PC-3 (cell line): ENCODE measurements at regions not wholly inside any gene's neighbourhood (a gene's known extent, or its start where the extent isn't known, plus 50 kb on each side); places are given as distances from the start of the nearest gene placed in this dataset.

Source experiments
- ATAC-seq: fragments of 200-7000 bp; cut with Tn5 transposase; 2 replicates; pipeline ENCODE4 v1.9.1; 2020; ENCODE audit warnings: mild to moderate bottlenecking, moderate library complexity
- BruUV-seq: library from RNA; stranded (reverse); fragments of 400-500 nt; replicated peaks from 2 replicates; lab custom pipeline; 2021; lab: Mats Ljungman, UMichigan
- CTCF ChIA-PET: fragments of 300-600 bp; sonication (Branson Sonifier 250); formaldehyde crosslinking; loops from one replicate; lab custom pipeline; 2022; ENCODE audit warnings: antibody characterized with exemption; lab: Charles Lee
- POLR2A ChIA-PET: fragments of 300-600 bp; sonication (Branson Sonifier 250); formaldehyde crosslinking; loops from one replicate; lab custom pipeline; 2022; ENCODE audit warnings: antibody characterized with exemption; ENCODE audit not compliant: unreplicated experiment; lab: Charles Lee
- DNase-seq: peaks from one replicate; pipeline ENCODE4 v3.0.0-alpha.2; 2015
- H2AFZ ChIP-seq: fragments of 300-600 bp; sonication (generic); 2 replicates; pipeline ENCODE4 v1.6.0; 2016; ENCODE audit warnings: antibody characterized with exemption, low read length
- H3F3A ChIP-seq: fragments of 300-600 bp; sonication (generic); one replicate; pipeline ENCODE4 v1.6.0; 2017; ENCODE audit warnings: antibody characterized with exemption, low read length, control low read depth, mild to moderate bottlenecking; ENCODE audit not compliant: unreplicated experiment
- H3K27ac ChIP-seq: fragments of 300-600 bp; sonication (generic); 2 replicates; pipeline ENCODE4 v1.5.1; 2016; ENCODE audit warnings: mild to moderate bottlenecking, low read length
- H3K27me3 ChIP-seq: fragments of 300-600 bp; sonication (generic); 2 replicates; pipeline ENCODE4 v1.6.1; 2016; ENCODE audit warnings: low read length, mixed read lengths
- H3K36me3 ChIP-seq: fragments of 300-600 bp; sonication (generic); 2 replicates; pipeline ENCODE4 v1.6.1; 2016; ENCODE audit warnings: low read depth, mixed run types, low read length, mixed read lengths
- H3K4me1 ChIP-seq: fragments of 300-600 bp; sonication (generic); 2 replicates; pipeline ENCODE4 v1.5.1; 2016; ENCODE audit warnings: low read length; ENCODE audit not compliant: insufficient read depth
- H3K4me2 ChIP-seq: fragments of 300-600 bp; sonication (generic); 2 replicates; pipeline ENCODE4 v1.6.0; 2016; ENCODE audit warnings: low read length
- H3K4me3 ChIP-seq: fragments of 300-600 bp; sonication (generic); 2 replicates; pipeline ENCODE4 v1.5.1; 2016; ENCODE audit warnings: mild to moderate bottlenecking, low read length, mixed read lengths
- H3K79me2 ChIP-seq: fragments of 300-600 bp; sonication (generic); 2 replicates; pipeline ENCODE4 v1.6.1; 2017; ENCODE audit warnings: low read length, mixed read lengths
- H3K9ac ChIP-seq: fragments of 300-600 bp; sonication (generic); 2 replicates; pipeline ENCODE4 v1.6.0; 2016; ENCODE audit warnings: mild to moderate bottlenecking, low read length
- H3K9me2 ChIP-seq: fragments of 300-600 bp; sonication (generic); replicated peaks from 2 replicates; pipeline ENCODE4 v1.6.1; 2016; ENCODE audit warnings: mixed run types, low read length, mixed read lengths
- H3K9me3 ChIP-seq: fragments of 300-600 bp; sonication (generic); 2 replicates; pipeline ENCODE4 v1.6.1; 2016; ENCODE audit warnings: low read length, mixed read lengths
- H4K20me1 ChIP-seq: fragments of 300-600 bp; sonication (generic); 2 replicates; pipeline ENCODE4 v1.6.1; 2016; ENCODE audit warnings: low read length, mixed read lengths
- EZH2 ChIP-seq: fragments of 300-600 bp; sonication (generic); IDR thresholded peaks from one replicate; pipeline ENCODE4 v1.6.1; 2017; ENCODE audit warnings: antibody characterized with exemption, mild to moderate bottlenecking, low read length; ENCODE audit not compliant: unreplicated experiment
- EZH2phosphoT487 ChIP-seq: fragments of 300-600 bp; sonication (generic); IDR thresholded peaks from 2 replicates; pipeline ENCODE4 v1.6.1; 2018; ENCODE audit warnings: mild to moderate bottlenecking, antibody characterized with exemption, low read length, borderline replicate concordance
- intact Hi-C: fragments of 100-400 bp; cut with micrococcal nuclease; formaldehyde crosslinking; loops from 2 replicates; pipeline ENCODE4 v1.9.0; 2023
- TF ChIP-seq, protein P1 (sequence below): fragments of 300-600 bp; sonication (generic); conservative IDR thresholded peaks from 2 replicates; pipeline ENCODE4 v1.5.1; 2017; ENCODE audit warnings: antibody characterized with exemption, low read depth, mild to moderate bottlenecking, low read length

GRCh38 chr10:8595140-8595539, 540.7 kb downstream of the GATA3 start:
- ChIA-PET CTCF (no interaction called here), POLR2A (no interaction called here)
- Histone ChIP-seq H3K9ac (no peak overlapping the region), H3K27ac (no peak overlapping the region), H3K9me2 (no peaks in the 10 kb centered on the region), H3K36me3 (no peaks in the 10 kb centered on the region), H3K4me3 (no peak overlapping the region), H3K79me2 (no peaks in the 10 kb centered on the region), H3F3A (no peaks in the 10 kb centered on the region), H3K4me2 (no peak overlapping the region), H3K27me3 (peaks cover 26% of the 10 kb centered on the region), H3K4me1 (no peaks in the 10 kb centered on the region; the same call in 1 of the 2 replicates), H3K9me3 (no peaks in the 10 kb centered on the region), H2AFZ (no peak overlapping the region), H4K20me1 (no peaks in the 10 kb centered on the region)
- no TSS peak for BruUV-seq
- intact Hi-C loops = no loop called here
- ATAC-seq = no peak
- DNase-seq = no peak
- TF ChIP-seq EZH2phosphoT487 (no peak), EZH2 (no peak)
- TF ChIP-seq, protein P1, sequence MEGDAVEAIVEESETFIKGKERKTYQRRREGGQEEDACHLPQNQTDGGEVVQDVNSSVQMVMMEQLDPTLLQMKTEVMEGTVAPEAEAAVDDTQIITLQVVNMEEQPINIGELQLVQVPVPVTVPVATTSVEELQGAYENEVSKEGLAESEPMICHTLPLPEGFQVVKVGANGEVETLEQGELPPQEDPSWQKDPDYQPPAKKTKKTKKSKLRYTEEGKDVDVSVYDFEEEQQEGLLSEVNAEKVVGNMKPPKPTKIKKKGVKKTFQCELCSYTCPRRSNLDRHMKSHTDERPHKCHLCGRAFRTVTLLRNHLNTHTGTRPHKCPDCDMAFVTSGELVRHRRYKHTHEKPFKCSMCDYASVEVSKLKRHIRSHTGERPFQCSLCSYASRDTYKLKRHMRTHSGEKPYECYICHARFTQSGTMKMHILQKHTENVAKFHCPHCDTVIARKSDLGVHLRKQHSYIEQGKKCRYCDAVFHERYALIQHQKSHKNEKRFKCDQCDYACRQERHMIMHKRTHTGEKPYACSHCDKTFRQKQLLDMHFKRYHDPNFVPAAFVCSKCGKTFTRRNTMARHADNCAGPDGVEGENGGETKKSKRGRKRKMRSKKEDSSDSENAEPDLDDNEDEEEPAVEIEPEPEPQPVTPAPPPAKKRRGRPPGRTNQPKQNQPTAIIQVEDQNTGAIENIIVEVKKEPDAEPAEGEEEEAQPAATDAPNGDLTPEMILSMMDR = no peak

GRCh38 chr10:8596929-8597472, 542.5 kb downstream of the GATA3 start:
- ATAC-seq (no peak), DNase-seq (peak; percentile 46)
- no peaks in the 10 kb centered on the region for H3K9me2 ChIP-seq
- no peak overlapping the region for H3K4me3 ChIP-seq
- H4K20me1 ChIP-seq = no peaks in the 10 kb centered on the region
- no peak overlapping the region for H3K4me2 ChIP-seq
- TF ChIP-seq EZH2phosphoT487 (no peak), EZH2 (no peak)
- no peak overlapping the region for H3K27ac ChIP-seq
- ChIA-PET CTCF (no interaction called here), POLR2A (no interaction called here)
- no peaks in the 10 kb centered on the region; the same call in 1 of the 2 replicates for H3K4me1 ChIP-seq
- intact Hi-C loops = no loop called here
- no peaks in the 10 kb centered on the region for H3F3A ChIP-seq
- BruUV-seq = no TSS peak
- H2AFZ ChIP-seq = no peak overlapping the region
- H3K9ac ChIP-seq = no peak overlapping the region
- H3K36me3 ChIP-seq = no peaks in the 10 kb centered on the region
- H3K27me3 ChIP-seq = peaks cover 10% of the 10 kb centered on the region
- no peaks in the 10 kb centered on the region for H3K9me3 ChIP-seq
- H3K79me2 ChIP-seq = no peaks in the 10 kb centered on the region

GRCh38 chr10:8600192-8600591, 545.7 kb downstream of the GATA3 start:
- H3K9me3 ChIP-seq = no peaks in the 10 kb centered on the region
- no peaks in the 10 kb centered on the region for H3K4me1 ChIP-seq
- ChIA-PET POLR2A (no interaction called here), CTCF (no interaction called here)
- ATAC-seq (no peak), DNase-seq (peak; percentile 25)
- H4K20me1 ChIP-seq = no peaks in the 10 kb centered on the region
- no peak overlapping the region for H2AFZ ChIP-seq
- H3K27me3 ChIP-seq = no peaks in the 10 kb centered on the region
- no peaks in the 10 kb centered on the region for H3K79me2 ChIP-seq
- no peak overlapping the region for H3K4me2 ChIP-seq
- BruUV-seq = no TSS peak
- H3F3A ChIP-seq = no peaks in the 10 kb centered on the region
- TF ChIP-seq, protein P1 = no peak
- TF ChIP-seq EZH2 (no peak), EZH2phosphoT487 (no peak)
- H3K9ac ChIP-seq = no peak overlapping the region
- H3K4me3 ChIP-seq = no peak overlapping the region
- H3K9me2 ChIP-seq = no peaks in the 10 kb centered on the region
- H3K36me3 ChIP-seq = no peaks in the 10 kb centered on the region
- intact Hi-C loops = no loop called here
- H3K27ac ChIP-seq = no peak overlapping the region
